HepG2 (cell line): ENCODE measurements at regions not wholly inside any gene's neighbourhood (a gene's known extent, or its start where the extent isn't known, plus 50 kb on each side); places are given as distances from the start of the nearest gene placed in this dataset.

ENCODE experiments used
- ESRRA ChIP-seq: sonication (generic); formaldehyde crosslinking; IDR thresholded peaks from 2 replicates; pipeline ENCODE4 v1.5.1; 2020; ENCODE audit warnings: mild to moderate bottlenecking, low read depth, missing genetic modification reagents
- MAZ ChIP-seq, 2 experiments: sonication (generic) in 1 of 2; formaldehyde crosslinking in 1 of 2; IDR thresholded peaks; 2 replicates each; pipeline versions ENCODE4 v1.5.0 to v1.6.1; 2012 to 2020; ENCODE audit warnings: low read depth in 2 of 2, mild to moderate bottlenecking in 2 of 2, borderline replicate concordance in 1 of 2, improper control_type of control experiment in 1 of 2, low read length in 1 of 2, missing genetic modification reagents in 1 of 2, moderate library complexity in 1 of 2
- SRSF1 ChIP-seq: fragments of 200-400 bp; formaldehyde crosslinking; optimal IDR thresholded peaks from 2 replicates; pipeline ENCODE3; 2017; ENCODE audit warnings: mild to moderate bottlenecking, low read depth, low read length, moderate library complexity
- ZNF24 ChIP-seq: fragments of 450-650 bp; IDR thresholded peaks from 2 replicates; pipeline ENCODE4 v1.6.1; 2017; ENCODE audit warnings: antibody characterized with exemption, mild to moderate bottlenecking
- TF ChIP-seq, protein P1 (sequence below), 2 experiments: sonication (generic) in 1 of 2; formaldehyde crosslinking in 1 of 2; IDR thresholded peaks; 2 replicates each; pipeline versions ENCODE4 v1.4.0 to v1.6.1; 2016 to 2020; ENCODE audit warnings: borderline replicate concordance in 1 of 2, low read depth in 1 of 2, mild to moderate bottlenecking in 1 of 2, missing genetic modification reagents in 1 of 2
- TF ChIP-seq, protein P2 (sequence below): sonication (generic); formaldehyde crosslinking; IDR thresholded peaks from 2 replicates; pipeline ENCODE4 v1.5.0; 2020; ENCODE audit warnings: missing genetic modification reagents
- TF ChIP-seq, protein P3 (sequence below): sonication (generic); formaldehyde crosslinking; IDR thresholded peaks from 2 replicates; pipeline ENCODE4 v1.4.0; 2020; ENCODE audit warnings: missing genetic modification reagents

DNA sequence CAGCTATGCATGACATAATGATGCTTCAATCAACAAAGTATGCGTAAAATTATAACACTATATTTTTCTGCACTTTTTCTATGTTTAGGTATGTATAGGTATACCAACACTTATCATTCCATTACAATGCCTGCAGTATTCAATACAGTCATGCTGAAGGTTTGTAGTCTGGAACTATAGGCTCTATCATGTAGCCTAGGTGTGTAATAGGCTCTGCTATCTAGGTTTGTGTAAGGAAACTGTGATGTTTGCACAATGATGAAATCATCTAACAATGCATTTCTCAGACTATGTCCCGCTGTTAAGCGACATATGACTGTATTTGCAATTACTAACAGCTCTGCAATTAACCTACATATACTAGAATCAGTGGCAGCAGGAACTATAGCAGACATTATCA is 1447.5 kb downstream of the GATA3 start (continued):
- TF ChIP-seq, protein P1, sequence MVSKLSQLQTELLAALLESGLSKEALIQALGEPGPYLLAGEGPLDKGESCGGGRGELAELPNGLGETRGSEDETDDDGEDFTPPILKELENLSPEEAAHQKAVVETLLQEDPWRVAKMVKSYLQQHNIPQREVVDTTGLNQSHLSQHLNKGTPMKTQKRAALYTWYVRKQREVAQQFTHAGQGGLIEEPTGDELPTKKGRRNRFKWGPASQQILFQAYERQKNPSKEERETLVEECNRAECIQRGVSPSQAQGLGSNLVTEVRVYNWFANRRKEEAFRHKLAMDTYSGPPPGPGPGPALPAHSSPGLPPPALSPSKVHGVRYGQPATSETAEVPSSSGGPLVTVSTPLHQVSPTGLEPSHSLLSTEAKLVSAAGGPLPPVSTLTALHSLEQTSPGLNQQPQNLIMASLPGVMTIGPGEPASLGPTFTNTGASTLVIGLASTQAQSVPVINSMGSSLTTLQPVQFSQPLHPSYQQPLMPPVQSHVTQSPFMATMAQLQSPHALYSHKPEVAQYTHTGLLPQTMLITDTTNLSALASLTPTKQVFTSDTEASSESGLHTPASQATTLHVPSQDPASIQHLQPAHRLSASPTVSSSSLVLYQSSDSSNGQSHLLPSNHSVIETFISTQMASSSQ (IDR thresholded peaks at IDR 0.05; ENCODE audit: low read depth): no peak
- TF ChIP-seq, protein P1 (CRISPR knock-in tag; IDR thresholded peaks at IDR 0.05; ENCODE audit: borderline replicate concordance): no peak
- TF ChIP-seq ZNF24 (no peak), SRSF1 (no peak), MAZ (IDR thresholded peaks at IDR 0.05; ENCODE audit: borderline replicate concordance, low read depth, low read length) (no peak), MAZ (CRISPR knock-in tag; IDR thresholded peaks at IDR 0.05; ENCODE audit: low read depth) (no peak), ESRRA (no peak)
- TF ChIP-seq, protein P2, sequence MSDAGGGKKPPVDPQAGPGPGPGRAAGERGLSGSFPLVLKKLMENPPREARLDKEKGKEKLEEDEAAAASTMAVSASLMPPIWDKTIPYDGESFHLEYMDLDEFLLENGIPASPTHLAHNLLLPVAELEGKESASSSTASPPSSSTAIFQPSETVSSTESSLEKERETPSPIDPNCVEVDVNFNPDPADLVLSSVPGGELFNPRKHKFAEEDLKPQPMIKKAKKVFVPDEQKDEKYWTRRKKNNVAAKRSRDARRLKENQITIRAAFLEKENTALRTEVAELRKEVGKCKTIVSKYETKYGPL (CRISPR knock-in tag): no peak
- TF ChIP-seq, protein P3, sequence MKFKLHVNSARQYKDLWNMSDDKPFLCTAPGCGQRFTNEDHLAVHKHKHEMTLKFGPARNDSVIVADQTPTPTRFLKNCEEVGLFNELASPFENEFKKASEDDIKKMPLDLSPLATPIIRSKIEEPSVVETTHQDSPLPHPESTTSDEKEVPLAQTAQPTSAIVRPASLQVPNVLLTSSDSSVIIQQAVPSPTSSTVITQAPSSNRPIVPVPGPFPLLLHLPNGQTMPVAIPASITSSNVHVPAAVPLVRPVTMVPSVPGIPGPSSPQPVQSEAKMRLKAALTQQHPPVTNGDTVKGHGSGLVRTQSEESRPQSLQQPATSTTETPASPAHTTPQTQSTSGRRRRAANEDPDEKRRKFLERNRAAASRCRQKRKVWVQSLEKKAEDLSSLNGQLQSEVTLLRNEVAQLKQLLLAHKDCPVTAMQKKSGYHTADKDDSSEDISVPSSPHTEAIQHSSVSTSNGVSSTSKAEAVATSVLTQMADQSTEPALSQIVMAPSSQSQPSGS (CRISPR knock-in tag): no peak
